T1000 (cell line): ENCODE measurements at regions not wholly inside any gene's neighbourhood (a gene's known extent, or its start where the extent isn't known, plus 50 kb on each side); places are given as distances from the start of the nearest gene placed in this dataset.

Source experiments
- DNase-seq: peaks from one replicate; lab custom pipeline; 2025; ENCODE audit warnings: mixed read lengths; lab: John Stamatoyannopoulos, UW

- DNase-seq: no peak
Observed at GRCh38 chr17:77854759-77855745, 103.5 kb upstream of the TNRC6C start.

DNA sequence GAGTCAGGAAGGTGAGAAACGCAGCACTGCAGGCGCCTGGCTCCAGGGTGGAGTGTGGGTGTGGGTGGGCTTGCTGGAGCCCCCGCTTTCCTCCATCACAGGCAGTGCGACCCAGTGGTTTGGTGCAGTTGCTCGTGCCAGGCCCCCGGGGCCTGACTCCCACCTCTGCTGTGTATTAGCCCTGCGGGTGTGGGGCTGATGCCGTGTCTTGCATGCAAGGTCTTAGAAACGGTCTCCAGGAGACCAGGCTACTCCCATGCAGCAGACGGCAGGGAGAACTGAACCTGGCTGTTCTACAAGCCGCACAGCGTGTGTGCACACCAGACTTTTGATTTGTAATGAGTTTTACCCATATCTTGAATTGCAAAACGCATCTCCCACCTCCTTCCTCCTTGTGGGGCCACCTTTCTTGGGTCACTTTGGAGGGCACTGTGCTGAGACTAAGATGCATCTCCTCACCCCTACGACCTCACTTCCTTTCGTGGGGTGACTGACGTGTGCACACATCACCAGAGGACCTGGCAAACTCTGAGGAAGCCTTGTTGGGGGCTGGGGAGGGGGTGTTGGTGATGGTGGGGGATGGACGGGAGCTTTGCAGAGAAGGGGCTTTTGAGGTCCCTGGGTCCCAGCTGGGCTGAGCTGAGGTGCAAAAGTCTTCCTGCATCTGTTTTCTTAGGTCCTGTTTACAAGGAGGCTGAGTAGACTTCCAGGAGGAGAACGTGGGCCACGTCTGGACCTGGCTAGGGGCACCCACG, 101.8 kb upstream of the TNRC6C start:
- DNase-seq: no peak

DNA sequence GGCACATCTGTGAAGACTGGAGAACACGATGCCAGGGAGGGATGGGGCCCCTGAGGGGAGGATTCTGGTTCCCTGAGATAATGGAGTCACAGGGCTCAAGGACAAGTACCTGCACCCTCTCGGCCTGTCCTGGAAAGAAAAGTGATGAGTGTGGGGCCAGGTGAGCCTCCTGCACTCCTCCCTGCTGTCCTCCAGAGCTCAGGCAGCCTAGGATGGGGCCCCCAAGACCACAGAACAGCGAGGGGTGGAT, 101.3 kb upstream of the TNRC6C start:
- no peak for DNase-seq

DNA sequence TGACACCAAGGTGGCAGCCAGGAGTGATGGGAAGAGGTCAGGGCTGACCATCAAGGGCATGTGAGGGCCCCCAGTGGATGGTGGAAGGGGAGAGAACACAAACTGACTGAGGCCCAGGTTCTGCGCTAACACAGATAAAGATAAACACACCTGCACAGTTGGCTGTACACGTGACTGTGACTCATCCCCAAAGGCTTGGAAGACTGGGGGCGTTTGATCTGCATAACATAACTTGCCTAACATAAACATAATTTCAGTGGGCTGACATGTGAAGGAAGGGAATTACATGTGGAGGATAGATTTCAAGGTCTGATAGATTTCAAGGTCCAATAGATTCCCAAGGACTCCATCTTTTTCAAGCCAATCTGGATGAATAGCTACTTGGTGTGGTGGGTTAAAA, 100.9 kb upstream of the TNRC6C start:
- no peak for DNase-seq

GRCh38 chr17:77858291-77859034, 100.0 kb upstream of the TNRC6C start:
- DNase-seq: no peak

DNA sequence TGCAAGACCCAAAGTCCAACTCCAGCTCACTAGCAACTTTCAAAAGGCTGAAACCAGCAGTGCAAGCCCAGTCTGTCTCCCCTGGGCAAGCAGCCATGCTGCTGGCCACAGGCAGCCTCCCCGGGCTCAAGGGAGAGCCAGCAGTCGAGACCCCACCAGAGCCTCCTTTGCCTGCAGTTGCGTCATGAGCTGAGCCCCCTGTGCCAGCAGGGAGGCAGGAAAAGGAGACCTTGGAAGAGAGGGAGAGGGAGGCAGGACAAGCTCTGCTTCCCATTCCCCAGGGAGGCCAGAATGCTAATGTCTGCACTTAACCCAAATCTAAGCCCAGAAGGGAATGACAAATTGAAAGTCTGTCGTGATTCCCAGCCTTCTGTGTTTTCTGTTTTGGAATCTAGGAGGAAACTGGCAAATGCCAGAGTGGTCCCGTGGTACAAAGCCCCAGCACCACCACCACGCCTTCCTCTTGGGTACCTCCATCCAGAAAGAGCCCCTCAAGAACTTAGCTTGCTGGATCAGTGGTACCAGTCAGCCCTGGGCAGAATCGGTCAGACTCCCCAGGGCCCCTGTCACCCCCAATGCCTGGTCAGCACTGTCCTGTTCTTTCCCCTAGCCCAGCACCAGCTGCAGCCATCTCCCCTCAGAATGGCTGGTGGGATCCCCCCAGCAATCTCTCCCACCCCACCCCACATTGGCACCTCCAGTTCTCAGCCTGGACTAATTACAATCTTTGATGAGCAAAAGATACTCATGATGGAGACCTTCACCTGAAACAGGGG, 99.3 kb upstream of the TNRC6C start:
- no peak for DNase-seq

DNA sequence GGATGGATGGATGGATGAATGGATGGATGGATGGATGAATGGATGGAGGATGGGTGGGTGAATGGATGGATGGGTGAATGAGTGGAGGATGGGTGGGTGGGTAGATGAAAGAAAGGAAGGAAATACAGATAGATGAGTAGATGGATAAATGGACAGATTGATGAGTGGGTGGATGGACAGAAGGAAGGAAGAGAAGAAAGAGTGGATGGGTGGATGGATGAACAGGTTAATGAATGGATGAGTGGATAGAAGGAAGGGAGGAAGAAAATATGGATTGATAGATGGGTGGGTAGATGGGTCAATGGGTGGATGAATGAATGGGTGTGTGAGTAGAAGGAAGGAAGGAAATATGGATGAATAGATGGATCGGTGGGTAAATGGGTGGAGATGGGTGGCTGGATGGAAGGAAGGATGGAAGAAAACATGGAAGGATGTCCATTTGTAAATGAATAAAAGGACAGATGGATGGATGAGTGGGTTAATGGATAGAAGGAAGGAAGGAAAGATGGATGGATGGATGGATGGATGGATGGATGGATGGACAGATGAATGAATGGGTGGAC, 97.3 kb upstream of the TNRC6C start:
- no peak for DNase-seq

GRCh38 chr17:77861981-77862645, 96.4 kb upstream of the TNRC6C start:
- DNase-seq: no peak

GRCh38 chr17:77862890-77863813, 95.4 kb upstream of the TNRC6C start:
- no peak for DNase-seq

- no peak for DNase-seq
Observed at GRCh38 chr17:77863814-77864161, 94.7 kb upstream of the TNRC6C start.

DNA sequence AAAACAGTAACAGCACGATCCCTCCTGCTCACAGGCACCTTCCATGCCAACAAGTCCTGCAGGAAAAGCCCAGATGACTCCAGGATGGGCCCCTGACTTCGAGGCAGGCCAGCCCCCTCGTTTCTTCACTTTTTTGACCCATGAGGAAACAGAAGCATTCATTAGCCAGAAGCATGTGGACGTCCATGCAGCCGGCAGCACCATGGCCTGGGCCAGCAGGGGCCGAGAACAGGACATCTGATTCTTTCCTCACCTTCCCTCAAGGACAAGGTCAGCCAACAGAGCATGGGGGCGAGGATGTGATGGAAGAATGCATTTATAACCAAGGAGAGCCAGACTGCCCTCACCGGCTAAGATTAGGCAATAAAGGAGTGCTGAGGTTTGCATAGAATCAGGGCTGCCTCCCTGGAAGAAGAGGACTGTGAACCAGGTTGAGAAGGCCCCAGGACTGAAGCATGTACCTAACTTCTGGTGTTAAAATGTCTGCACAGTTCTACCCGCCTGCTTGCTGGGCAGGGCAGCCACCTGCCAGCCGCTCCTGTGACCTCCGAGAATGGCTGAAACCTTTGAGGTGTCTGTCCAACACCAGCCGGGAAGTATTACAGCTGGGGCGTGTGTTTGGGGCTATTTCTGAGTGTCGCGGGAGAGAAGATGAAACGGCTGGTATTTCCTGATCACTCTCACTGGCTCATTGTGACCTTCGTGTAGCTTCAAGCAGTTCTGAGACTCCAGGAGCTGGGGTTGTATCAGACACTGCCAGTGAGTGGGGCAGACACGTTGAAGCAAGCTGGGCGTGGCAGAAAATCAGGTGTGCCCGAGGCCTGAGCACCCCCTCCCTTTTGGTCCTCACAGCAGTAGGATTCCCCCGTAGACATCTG, 94.0 kb upstream of the TNRC6C start:
- no peak for DNase-seq

- DNase-seq: no peak
Observed at GRCh38 chr17:77865112-77865611, 93.3 kb upstream of the TNRC6C start.

GRCh38 chr17:77865716-77866115, 92.8 kb upstream of the TNRC6C start:
- no peak for DNase-seq

- no peak for DNase-seq
Observed at GRCh38 chr17:77867308-77867781, 91.2 kb upstream of the TNRC6C start.

GRCh38 chr17:77867976-77868713, 90.4 kb upstream of the TNRC6C start:
- no peak for DNase-seq

DNA sequence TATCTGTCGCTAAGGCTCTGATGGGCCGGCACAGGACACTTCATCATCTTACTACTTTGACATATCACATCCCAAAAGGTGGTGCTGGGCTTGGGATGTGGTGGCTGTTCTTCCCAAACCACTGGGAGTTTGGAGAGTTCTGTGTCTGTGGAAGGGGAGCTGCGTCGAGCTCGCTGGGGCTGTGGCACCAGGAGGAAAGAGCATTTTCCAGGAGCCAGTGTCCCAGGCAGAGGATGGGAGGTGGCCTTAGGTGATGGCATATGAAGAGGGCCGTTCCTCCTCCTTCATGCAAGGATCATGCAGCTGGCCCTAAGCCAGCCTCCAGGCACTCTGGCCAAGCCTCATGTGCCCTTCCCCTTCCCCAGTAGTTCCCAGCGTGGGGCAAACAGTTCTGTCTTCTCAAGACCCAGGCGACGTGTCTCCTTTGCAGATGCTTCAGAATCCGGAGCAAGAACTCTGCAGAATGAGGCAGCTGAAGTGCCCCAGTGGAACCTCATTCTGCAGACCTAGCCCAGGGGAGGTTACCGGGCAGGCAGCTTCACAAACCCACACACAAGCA, 89.4 kb upstream of the TNRC6C start:
- no peak for DNase-seq

GRCh38 chr17:77869665-77870132, 88.8 kb upstream of the TNRC6C start:
- DNase-seq: no peak
